ENCODE measurements at regions not wholly inside any gene's neighbourhood (a gene's known extent, or its start where the extent isn't known, plus 50 kb on each side); places are given as distances from the start of the nearest gene placed in this dataset.

DNA sequence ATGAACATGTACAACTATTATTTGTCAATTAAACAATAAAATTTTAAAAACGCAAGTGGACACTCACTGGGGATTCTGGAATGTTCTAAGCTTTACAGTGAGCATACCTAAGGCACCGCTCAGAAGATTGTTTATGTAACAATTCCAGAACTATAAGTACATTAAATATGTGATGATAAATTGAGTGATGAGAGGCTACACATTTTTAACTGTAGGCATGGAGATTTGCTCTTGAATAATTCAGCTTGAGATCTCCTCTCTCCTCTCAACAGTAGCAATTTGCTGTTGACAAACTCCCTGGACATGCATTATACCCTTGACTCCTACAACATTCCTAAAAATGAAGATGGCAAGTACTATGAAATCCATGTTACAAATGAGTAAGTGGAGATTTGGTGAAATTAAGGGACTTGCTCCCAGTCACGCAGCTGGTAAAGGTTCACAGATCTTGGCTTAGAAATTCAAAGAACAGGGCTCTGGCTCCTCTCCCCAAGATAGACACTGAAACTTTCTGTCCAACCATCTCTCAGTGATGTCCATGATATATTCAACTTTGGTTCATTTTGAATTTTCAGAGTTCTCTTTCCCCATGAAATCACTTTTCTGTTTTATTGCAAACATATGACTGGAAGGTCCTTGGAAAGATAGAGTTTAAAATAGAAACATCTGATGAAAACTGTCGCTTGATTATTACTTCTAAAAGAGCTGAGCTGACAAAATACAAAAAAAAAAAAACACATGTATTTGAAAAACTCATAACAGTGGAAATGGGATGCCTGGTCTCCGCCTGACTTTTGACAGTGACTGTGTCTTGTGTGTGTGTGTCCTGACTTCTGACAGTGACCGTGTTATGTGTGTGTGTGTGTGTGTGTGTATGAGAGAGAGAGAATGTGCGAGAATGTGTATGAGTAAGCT lies 488.3 kb downstream of the TNS3 start:
- Histone ChIP-seq H3K36me3 (no peaks in the 10 kb centered on the region), H3K4me1 (no peaks in the 10 kb centered on the region), H3K27ac (no peak overlapping the region), H3K27me3 (no peaks in the 10 kb centered on the region), H3K9me3 (no peaks in the 10 kb centered on the region), H3K4me3 (no peak overlapping the region)
- DNase-seq (no peak), ATAC-seq (no peak)
- TF ChIP-seq, protein P1, sequence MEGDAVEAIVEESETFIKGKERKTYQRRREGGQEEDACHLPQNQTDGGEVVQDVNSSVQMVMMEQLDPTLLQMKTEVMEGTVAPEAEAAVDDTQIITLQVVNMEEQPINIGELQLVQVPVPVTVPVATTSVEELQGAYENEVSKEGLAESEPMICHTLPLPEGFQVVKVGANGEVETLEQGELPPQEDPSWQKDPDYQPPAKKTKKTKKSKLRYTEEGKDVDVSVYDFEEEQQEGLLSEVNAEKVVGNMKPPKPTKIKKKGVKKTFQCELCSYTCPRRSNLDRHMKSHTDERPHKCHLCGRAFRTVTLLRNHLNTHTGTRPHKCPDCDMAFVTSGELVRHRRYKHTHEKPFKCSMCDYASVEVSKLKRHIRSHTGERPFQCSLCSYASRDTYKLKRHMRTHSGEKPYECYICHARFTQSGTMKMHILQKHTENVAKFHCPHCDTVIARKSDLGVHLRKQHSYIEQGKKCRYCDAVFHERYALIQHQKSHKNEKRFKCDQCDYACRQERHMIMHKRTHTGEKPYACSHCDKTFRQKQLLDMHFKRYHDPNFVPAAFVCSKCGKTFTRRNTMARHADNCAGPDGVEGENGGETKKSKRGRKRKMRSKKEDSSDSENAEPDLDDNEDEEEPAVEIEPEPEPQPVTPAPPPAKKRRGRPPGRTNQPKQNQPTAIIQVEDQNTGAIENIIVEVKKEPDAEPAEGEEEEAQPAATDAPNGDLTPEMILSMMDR (IDR thresholded peaks at IDR 0.05) = no peak
- intact Hi-C loops (cut with DNase I) = no loop called here

DNA sequence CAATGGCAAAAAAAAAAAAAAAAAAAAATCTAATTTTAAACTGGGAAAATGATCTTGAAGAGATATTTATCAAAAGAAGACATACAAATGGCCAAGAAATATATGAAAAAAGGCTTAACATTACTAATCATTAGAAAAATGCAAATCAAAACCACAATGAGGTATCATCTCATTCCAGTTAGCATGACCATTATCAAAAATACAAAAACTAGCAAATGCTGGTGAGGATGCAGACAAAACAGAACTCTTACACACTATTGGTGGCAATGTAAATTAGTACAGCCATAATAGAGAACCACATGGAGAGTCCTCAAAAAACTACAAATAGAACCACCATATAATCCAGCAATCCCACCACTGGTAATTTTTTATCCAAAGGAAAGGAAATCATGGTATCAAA lies 489.6 kb downstream of the TNS3 start:
- DNase-seq (no peak), ATAC-seq (no peak)
- Histone ChIP-seq H3K27ac (no peak overlapping the region), H3K36me3 (no peaks in the 10 kb centered on the region), H3K9me3 (no peaks in the 10 kb centered on the region), H3K4me1 (no peaks in the 10 kb centered on the region), H3K4me3 (no peak overlapping the region), H3K27me3 (no peaks in the 10 kb centered on the region)
- TF ChIP-seq, protein P1 (IDR thresholded peaks at IDR 0.05) = no peak
- intact Hi-C loops (cut with DNase I) = no loop called here

DNA sequence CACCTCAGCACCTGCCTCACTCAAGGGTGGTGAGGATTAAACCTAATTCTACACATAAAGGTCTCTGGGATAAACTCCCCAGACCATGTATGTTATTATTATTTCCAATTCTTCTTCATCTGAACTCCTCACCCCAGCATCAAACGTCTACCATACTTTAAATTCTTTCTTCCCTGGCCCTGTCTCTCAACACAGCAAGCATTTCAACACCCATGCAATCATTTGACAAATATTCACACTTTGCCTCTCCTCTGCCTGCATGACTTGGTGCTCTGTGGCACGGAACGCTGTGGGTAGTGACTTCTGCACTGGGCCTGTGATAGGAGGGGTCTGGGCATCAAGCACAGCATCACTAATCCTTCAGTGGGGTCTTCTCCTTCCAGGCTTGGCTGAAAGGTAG lies 490.8 kb downstream of the TNS3 start:
- ATAC-seq (no peak), DNase-seq (no peak)
- H3K27ac ChIP-seq = no peak overlapping the region
- TF ChIP-seq, protein P1 (IDR thresholded peaks at IDR 0.05) = no peak
- no peak overlapping the region for H3K4me3 ChIP-seq
- intact Hi-C loops (cut with DNase I) = no loop called here
- H3K9me3 ChIP-seq = no peaks in the 10 kb centered on the region
- no peaks in the 10 kb centered on the region for H3K4me1 ChIP-seq
- no peaks in the 10 kb centered on the region for H3K36me3 ChIP-seq
- H3K27me3 ChIP-seq = no peaks in the 10 kb centered on the region

DNA sequence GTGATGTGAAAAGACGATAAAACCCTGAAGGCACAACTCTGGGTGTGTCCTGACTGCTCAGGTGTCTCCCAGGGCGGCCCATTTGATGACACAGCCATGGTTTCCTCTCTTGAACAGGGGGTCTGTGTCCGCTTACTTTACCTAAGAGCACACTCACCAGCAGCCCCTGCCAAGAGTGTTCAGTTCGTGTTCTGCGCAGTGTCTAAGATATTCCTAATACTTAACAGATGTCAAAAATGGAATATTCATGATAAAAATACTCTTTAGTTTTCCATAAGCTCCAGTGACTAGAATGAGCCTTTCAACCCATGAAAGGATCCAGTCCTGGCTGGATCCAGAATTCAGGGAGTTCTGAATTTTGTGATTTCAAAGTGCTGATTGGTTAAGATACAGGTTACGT lies 492.4 kb downstream of the TNS3 start:
- Histone ChIP-seq H3K36me3 (no peaks in the 10 kb centered on the region), H3K9me3 (no peaks in the 10 kb centered on the region), H3K4me3 (no peak overlapping the region), H3K4me1 (no peaks in the 10 kb centered on the region), H3K27me3 (no peaks in the 10 kb centered on the region), H3K27ac (no peak overlapping the region)
- no peak for ATAC-seq
- intact Hi-C loops (cut with DNase I) = loop anchor here in 1 of 2 donors (10.0 kb wide), 1 partner anchor 1175 kb away; no protein-coding TSS in a partner anchor
- DNase-seq = no peak
- TF ChIP-seq, protein P1 (IDR thresholded peaks at IDR 0.05) = no peak

DNA sequence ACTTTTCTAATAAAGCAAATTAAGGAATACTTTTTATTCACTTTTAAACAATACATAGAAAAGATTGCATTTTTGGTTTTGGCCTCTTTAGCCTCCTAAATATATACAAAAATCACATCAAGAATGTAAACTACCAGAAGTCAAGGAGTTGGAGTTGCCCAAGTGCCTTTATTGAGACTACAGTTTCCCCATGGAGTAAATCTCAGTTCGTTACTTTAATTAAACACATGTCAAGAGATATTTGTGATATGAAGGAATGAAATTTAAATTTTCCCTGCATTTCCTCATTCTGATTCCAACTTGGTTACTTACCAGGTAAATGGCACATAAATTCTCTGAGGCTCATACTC lies 492.9 kb downstream of the TNS3 start:
- ATAC-seq (no peak), DNase-seq (no peak)
- Histone ChIP-seq H3K4me1 (no peaks in the 10 kb centered on the region), H3K27me3 (no peaks in the 10 kb centered on the region), H3K27ac (no peak overlapping the region), H3K36me3 (no peaks in the 10 kb centered on the region), H3K9me3 (no peaks in the 10 kb centered on the region), H3K4me3 (no peak overlapping the region)
- TF ChIP-seq, protein P1 (IDR thresholded peaks at IDR 0.05) = no peak
- intact Hi-C loops (cut with DNase I) = loop anchor here in 1 of 2 donors (10.0 kb wide), 1 partner anchor 1174 kb away; no protein-coding TSS in a partner anchor

Measured in left lung (tissue), 4 donors.